ENCODE measurements at regions not wholly inside any gene's neighbourhood (a gene's known extent, or its start where the extent isn't known, plus 50 kb on each side); places are given as distances from the start of the nearest gene placed in this dataset.

DNA sequence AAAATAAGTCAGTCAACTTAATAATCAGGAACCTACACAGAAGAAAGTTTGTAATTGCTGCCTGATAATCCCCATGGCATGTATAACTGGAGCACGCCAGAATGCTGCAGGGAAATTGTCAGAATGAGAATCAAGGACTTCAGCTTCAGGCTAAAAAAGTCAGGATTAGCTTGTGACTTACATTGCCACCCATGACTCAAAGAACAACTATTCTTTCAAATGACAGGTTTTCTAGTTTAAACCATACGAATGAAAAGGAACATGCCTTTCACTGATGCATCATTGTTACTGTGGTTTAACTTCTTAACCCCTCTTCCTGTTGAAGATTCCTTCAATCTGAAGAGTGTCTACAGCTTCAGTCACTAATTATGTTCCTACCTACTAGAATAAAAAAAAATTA, 112.4 kb downstream of the ISL1 start:
- ATAC-seq, result no peak
- WGBS, 2 donors, result 30 to 33% methylated on average over 2 of the region's 2 CpGs
- H3K27me3 ChIP-seq, result no peaks in the 10 kb centered on the region
- no peaks in the 10 kb centered on the region for H3K9me3 ChIP-seq
- no peak overlapping the region for H3K27ac ChIP-seq
- no peak overlapping the region for H3K4me3 ChIP-seq
- no peaks in the 10 kb centered on the region for H3K4me1 ChIP-seq
- no peak for TF ChIP-seq POLR2A (IDR thresholded peaks at IDR 0.05)
- TF ChIP-seq, protein P1, sequence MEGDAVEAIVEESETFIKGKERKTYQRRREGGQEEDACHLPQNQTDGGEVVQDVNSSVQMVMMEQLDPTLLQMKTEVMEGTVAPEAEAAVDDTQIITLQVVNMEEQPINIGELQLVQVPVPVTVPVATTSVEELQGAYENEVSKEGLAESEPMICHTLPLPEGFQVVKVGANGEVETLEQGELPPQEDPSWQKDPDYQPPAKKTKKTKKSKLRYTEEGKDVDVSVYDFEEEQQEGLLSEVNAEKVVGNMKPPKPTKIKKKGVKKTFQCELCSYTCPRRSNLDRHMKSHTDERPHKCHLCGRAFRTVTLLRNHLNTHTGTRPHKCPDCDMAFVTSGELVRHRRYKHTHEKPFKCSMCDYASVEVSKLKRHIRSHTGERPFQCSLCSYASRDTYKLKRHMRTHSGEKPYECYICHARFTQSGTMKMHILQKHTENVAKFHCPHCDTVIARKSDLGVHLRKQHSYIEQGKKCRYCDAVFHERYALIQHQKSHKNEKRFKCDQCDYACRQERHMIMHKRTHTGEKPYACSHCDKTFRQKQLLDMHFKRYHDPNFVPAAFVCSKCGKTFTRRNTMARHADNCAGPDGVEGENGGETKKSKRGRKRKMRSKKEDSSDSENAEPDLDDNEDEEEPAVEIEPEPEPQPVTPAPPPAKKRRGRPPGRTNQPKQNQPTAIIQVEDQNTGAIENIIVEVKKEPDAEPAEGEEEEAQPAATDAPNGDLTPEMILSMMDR (IDR thresholded peaks at IDR 0.05), result no peak
- intact Hi-C loops (cut with DNase I), result no loop called here
- H3K36me3 ChIP-seq (replicated peaks in 1 of 2; ENCODE audit: insufficient read depth in 1 of 2, low read depth in 2 of 2), result no peaks in the 10 kb centered on the region
- no peak for DNase-seq

DNA sequence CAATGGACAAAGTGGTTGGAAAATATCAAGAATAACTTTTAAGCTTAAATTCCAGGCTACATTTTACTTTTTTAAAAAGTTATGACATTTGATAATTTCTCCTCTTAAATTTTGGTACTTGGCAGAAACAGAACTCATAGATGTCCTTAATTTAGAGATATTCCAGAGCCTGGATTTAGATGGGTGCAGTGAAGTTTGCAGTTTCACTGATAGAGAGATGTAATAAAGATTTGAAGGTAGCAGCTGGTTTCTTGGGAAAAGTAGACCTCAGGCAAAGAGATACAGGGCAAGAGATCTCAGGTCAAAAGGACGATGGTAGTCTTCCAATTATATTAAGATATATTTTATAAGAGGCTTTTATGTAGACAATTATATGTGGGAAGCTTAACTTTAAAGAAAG, 134.6 kb downstream of the ISL1 start:
- Histone ChIP-seq H3K9me3 (no peaks in the 10 kb centered on the region), H3K4me3 (no peak overlapping the region), H3K4me1 (no peaks in the 10 kb centered on the region), H3K27me3 (no peaks in the 10 kb centered on the region), H3K27ac (no peak overlapping the region), H3K36me3 (replicated peaks in 1 of 2; ENCODE audit: insufficient read depth in 1 of 2, low read depth in 2 of 2) (no peaks in the 10 kb centered on the region)
- DNase-seq, result no peak
- intact Hi-C loops (cut with DNase I), result no loop called here
- 40 to 46% methylated on average over 1 of the region's 1 CpG for WGBS, 2 donors
- no peak for ATAC-seq
- no peak for TF ChIP-seq POLR2A (IDR thresholded peaks at IDR 0.05)
- TF ChIP-seq, protein P1 (IDR thresholded peaks at IDR 0.05), result no peak

DNA sequence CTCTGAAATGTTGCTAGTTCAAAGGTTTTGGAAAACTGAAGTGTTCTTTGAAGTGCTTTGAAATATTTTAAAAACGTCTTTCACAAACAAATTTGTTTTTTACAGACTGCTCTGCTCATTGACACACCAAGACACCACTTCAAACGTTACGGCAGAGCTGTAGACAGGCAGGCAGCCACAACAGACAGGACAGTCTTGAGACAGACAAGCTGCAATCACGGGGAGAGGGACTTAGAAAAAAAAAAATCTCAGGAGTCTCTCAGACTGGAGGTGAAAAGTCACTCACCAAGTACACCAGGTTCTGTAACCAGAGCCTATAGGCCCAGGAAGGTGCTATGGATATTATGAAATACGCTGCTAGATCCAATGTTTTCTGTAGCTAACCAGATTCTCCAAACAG, 135.4 kb downstream of the ISL1 start:
- no peak for TF ChIP-seq POLR2A (IDR thresholded peaks at IDR 0.05)
- TF ChIP-seq, protein P1 (IDR thresholded peaks at IDR 0.05), result no peak
- intact Hi-C loops (cut with DNase I), result no loop called here
- DNase-seq (no peak), ATAC-seq (no peak)
- 30 to 36% methylated on average over 5 of the region's 5 CpGs for WGBS, 2 donors
- Histone ChIP-seq H3K4me3 (no peak overlapping the region), H3K9me3 (no peaks in the 10 kb centered on the region), H3K27me3 (no peaks in the 10 kb centered on the region), H3K4me1 (no peaks in the 10 kb centered on the region), H3K27ac (no peak overlapping the region), H3K36me3 (replicated peaks in 1 of 2; ENCODE audit: insufficient read depth in 1 of 2, low read depth in 2 of 2) (no peaks in the 10 kb centered on the region)

DNA sequence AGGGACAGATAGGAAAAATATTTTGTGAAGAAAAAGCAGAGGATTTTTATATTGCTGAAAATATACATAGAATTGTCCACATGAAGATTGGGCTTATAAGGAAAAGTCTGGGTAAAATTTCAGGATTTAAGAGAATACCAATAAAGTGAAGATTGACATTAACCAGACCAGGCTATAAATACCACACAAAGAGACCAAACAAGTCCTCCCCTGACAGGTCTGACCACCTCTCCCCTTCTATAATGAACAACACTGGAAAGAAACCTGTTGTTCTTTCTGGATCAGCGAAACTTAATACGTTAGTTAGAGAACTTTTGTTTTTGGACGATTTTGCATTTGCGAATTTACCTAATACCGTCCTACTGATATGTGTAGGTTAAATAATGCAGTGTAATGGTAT, 138.3 kb downstream of the ISL1 start:
- no peak for ATAC-seq
- H3K27ac ChIP-seq, result no peak overlapping the region
- no peaks in the 10 kb centered on the region for H3K36me3 ChIP-seq (replicated peaks in 1 of 2; ENCODE audit: insufficient read depth in 1 of 2, low read depth in 2 of 2)

DNA sequence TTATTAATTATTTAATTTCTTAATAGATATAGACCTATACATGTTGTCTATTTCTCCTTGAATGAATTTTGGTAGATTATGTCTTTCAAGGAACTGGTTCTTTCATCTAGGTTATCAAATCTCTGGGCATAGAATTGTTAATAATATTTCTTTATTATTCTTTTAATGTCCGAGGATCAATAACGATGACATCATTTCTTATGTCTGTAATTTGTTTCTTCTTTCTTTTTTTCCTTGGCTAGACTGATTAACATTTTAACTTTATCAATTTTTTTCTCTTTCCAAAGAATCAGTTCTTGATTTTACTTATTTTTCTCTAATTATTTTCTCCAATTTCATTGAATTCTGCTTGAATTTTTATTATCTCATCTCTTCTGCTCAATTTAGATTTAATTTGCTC, 156.0 kb downstream of the ISL1 start:
- TF ChIP-seq POLR2A (IDR thresholded peaks at IDR 0.05), result no peak
- TF ChIP-seq, protein P1 (IDR thresholded peaks at IDR 0.05), result no peak
- H3K36me3 ChIP-seq (replicated peaks in 1 of 2; ENCODE audit: insufficient read depth in 1 of 2, low read depth in 2 of 2), result no peaks in the 10 kb centered on the region
- intact Hi-C loops (cut with DNase I), result no loop called here
- H3K9me3 ChIP-seq, result no peaks in the 10 kb centered on the region
- no peak for ATAC-seq
- no peaks in the 10 kb centered on the region for H3K27me3 ChIP-seq
- no peak for DNase-seq
- no peaks in the 10 kb centered on the region for H3K4me1 ChIP-seq
- H3K4me3 ChIP-seq, result no peak overlapping the region
- no peak overlapping the region for H3K27ac ChIP-seq
- WGBS, 2 donors, result 68 to 79% methylated on average over 2 of the region's 2 CpGs

More for the DNA sequence above, 138.3 kb downstream of the ISL1 start:
- no peak for DNase-seq
- Histone ChIP-seq H3K9me3 (no peaks in the 10 kb centered on the region), H3K27me3 (no peaks in the 10 kb centered on the region), H3K4me3 (no peak overlapping the region), H3K4me1 (no peaks in the 10 kb centered on the region)
- intact Hi-C loops (cut with DNase I), result no loop called here
- no peak for TF ChIP-seq POLR2A (IDR thresholded peaks at IDR 0.05)
- TF ChIP-seq, protein P1 (IDR thresholded peaks at IDR 0.05), result no peak
- WGBS, 2 donors, result 71 to 73% methylated on average over 5 of the region's 5 CpGs

All from body of pancreas (tissue), 4 donors.